ENCODE measurements at regions not wholly inside any gene's neighbourhood (a gene's known extent, or its start where the extent isn't known, plus 50 kb on each side); places are given as distances from the start of the nearest gene placed in this dataset.

- H3K27me3 ChIP-seq = no peaks in the 10 kb centered on the region
- H3K4me3 ChIP-seq = no peak overlapping the region
- H3K4me1 ChIP-seq = no peaks in the 10 kb centered on the region
- no peaks in the 10 kb centered on the region for H3K9me3 ChIP-seq
- H3K36me3 ChIP-seq = no peaks in the 10 kb centered on the region
- TF ChIP-seq POLR2A (IDR thresholded peaks at IDR 0.05) (no peak), CTCF (IDR thresholded peaks at IDR 0.05) (no peak)
- no peak overlapping the region for H3K27ac ChIP-seq
- no peak for DNase-seq
Measured at GRCh38 chr2:126378176-126378575, 277.8 kb upstream of the GYPC start.

GRCh38 chr2:126381091-126381490 is 274.9 kb upstream of the GYPC start:
- no peak overlapping the region for H3K4me3 ChIP-seq
- DNase-seq = no peak
- H3K36me3 ChIP-seq = no peaks in the 10 kb centered on the region
- no peak for TF ChIP-seq CTCF (IDR thresholded peaks at IDR 0.05)
- TF ChIP-seq POLR2A (IDR thresholded peaks at IDR 0.05) = no peak
- no peaks in the 10 kb centered on the region for H3K9me3 ChIP-seq
- H3K4me1 ChIP-seq = no peaks in the 10 kb centered on the region
- H3K27ac ChIP-seq = no peak overlapping the region
- H3K27me3 ChIP-seq = no peaks in the 10 kb centered on the region

GRCh38 chr2:126382998-126383397 is 273.0 kb upstream of the GYPC start:
- Histone ChIP-seq H3K4me3 (no peak overlapping the region), H3K27ac (no peak overlapping the region), H3K27me3 (no peaks in the 10 kb centered on the region), H3K9me3 (no peaks in the 10 kb centered on the region), H3K36me3 (no peaks in the 10 kb centered on the region), H3K4me1 (no peaks in the 10 kb centered on the region)
- no peak for DNase-seq
- TF ChIP-seq POLR2A (IDR thresholded peaks at IDR 0.05) (no peak), CTCF (IDR thresholded peaks at IDR 0.05) (no peak)

- Histone ChIP-seq H3K9me3 (no peaks in the 10 kb centered on the region), H3K27me3 (no peaks in the 10 kb centered on the region), H3K4me3 (no peak overlapping the region), H3K27ac (no peak overlapping the region), H3K36me3 (no peaks in the 10 kb centered on the region), H3K4me1 (no peaks in the 10 kb centered on the region)
- TF ChIP-seq CTCF (IDR thresholded peaks at IDR 0.05) = no peak
- TF ChIP-seq POLR2A (IDR thresholded peaks at IDR 0.05) = no peak
- DNase-seq = no peak
Measured at GRCh38 chr2:126383800-126384199, 272.2 kb upstream of the GYPC start.

GRCh38 chr2:126385441-126385840 is 270.5 kb upstream of the GYPC start:
- Histone ChIP-seq H3K4me1 (no peaks in the 10 kb centered on the region), H3K27ac (no peak overlapping the region), H3K27me3 (no peaks in the 10 kb centered on the region), H3K36me3 (no peaks in the 10 kb centered on the region), H3K4me3 (no peak overlapping the region), H3K9me3 (no peaks in the 10 kb centered on the region)
- no peak for DNase-seq
- TF ChIP-seq CTCF (IDR thresholded peaks at IDR 0.05) (no peak), POLR2A (IDR thresholded peaks at IDR 0.05) (no peak)

- TF ChIP-seq POLR2A (IDR thresholded peaks at IDR 0.05) (no peak), CTCF (IDR thresholded peaks at IDR 0.05) (no peak)
- Histone ChIP-seq H3K4me3 (no peak overlapping the region), H3K27ac (no peak overlapping the region)
Measured at GRCh38 chr2:126385983-126386382, 270.0 kb upstream of the GYPC start.

More at GRCh38 chr2:126385983-126386382, 270.0 kb upstream of the GYPC start:
- DNase-seq = no peak
- H3K36me3 ChIP-seq = no peaks in the 10 kb centered on the region
- no peaks in the 10 kb centered on the region for H3K9me3 ChIP-seq
- no peaks in the 10 kb centered on the region for H3K4me1 ChIP-seq
- H3K27me3 ChIP-seq = no peaks in the 10 kb centered on the region
